B cell (primary cell): ENCODE measurements at regions not wholly inside any gene's neighbourhood (a gene's known extent, or its start where the extent isn't known, plus 50 kb on each side); places are given as distances from the start of the nearest gene placed in this dataset. TPM values are rescaled to one million over a fixed set of nuclear protein-coding genes. Genes with fewer than 3 reads are reported as not detected.

Experiments used
- ATAC-seq: fragments of 200-7000 bp; cut with Tn5 transposase; one replicate; pipeline ENCODE4 v1.10.0; 2021; ENCODE audit warnings: low read depth, mild to moderate bottlenecking, moderate number of reproducible peaks, moderate library complexity
- CTCF ChIA-PET: fragments of 350-600 bp; sonication (Branson Sonifier 250); formaldehyde crosslinking; loops from one replicate; lab custom pipeline; 2021; ENCODE audit warnings: antibody characterized with exemption, inconsistent platforms; lab: Charles Lee
- POLR2A ChIA-PET: fragments of 350-600 bp; sonication (Branson Sonifier 250); formaldehyde crosslinking; loops from one replicate; lab custom pipeline; 2021; ENCODE audit warnings: antibody characterized with exemption; lab: Charles Lee
- DNase-seq: peaks from one replicate; pipeline ENCODE4 v3.0.0; 2013
- H2AFZ ChIP-seq: 2 replicates; pipeline ENCODE4 v1.6.1; 2012; ENCODE audit warnings: mild to moderate bottlenecking, low read depth, low read length; ENCODE audit not compliant: insufficient read depth, poor library complexity, severe bottlenecking
- H3K27ac ChIP-seq, 2 donors: 1 replicate in 1 of 2; 2 replicates in 1 of 2; pipeline ENCODE4 v1.5.1; 2012 to 2013; ENCODE audit warnings: low read length in 2 of 2, mild to moderate bottlenecking in 2 of 2, moderate library complexity in 1 of 2
- H3K27me3 ChIP-seq, 4 experiments: fragments of 200-600 bp in 1 of 4; sonication (generic) in 1 of 4; replicated peaks in 1 of 4; 1 replicate in 2 of 4; 2 replicates in 2 of 4; pipeline versions ENCODE4 v1.6.1 to v1.7.0; 2013 to 2016; ENCODE audit warnings: low read length in 3 of 4, mild to moderate bottlenecking in 2 of 4, mixed read lengths in 1 of 4, moderate library complexity in 1 of 4; ENCODE audit not compliant: insufficient read depth in 4 of 4, control insufficient read depth in 3 of 4; ENCODE audit errors: control extremely low read depth in 1 of 4
- H3K36me3 ChIP-seq, 2 experiments: replicated peaks in 1 of 2; 1 replicate in 1 of 2; 2 replicates in 1 of 2; pipeline versions ENCODE4 v1.6.1 to v1.7.1; 2013; ENCODE audit warnings: low read length in 1 of 2; ENCODE audit not compliant: insufficient read depth in 2 of 2, control insufficient read depth in 1 of 2; ENCODE audit errors: control extremely low read depth in 1 of 2, extremely low read depth in 1 of 2
- H3K4me1 ChIP-seq, 2 donors: fragments of 200-600 bp in 1 of 2; sonication (generic) in 1 of 2; 1 replicate in 1 of 2; 2 replicates in 1 of 2; pipeline versions ENCODE4 v1.5.1 to v1.6.1; 2013 to 2017; ENCODE audit warnings: low read length in 2 of 2; ENCODE audit not compliant: control insufficient read depth in 2 of 2, insufficient read depth in 2 of 2
- H3K4me2 ChIP-seq: replicated peaks from 2 replicates; pipeline ENCODE3; 2012; ENCODE audit warnings: mild to moderate bottlenecking, low read depth, low read length; ENCODE audit not compliant: poor library complexity, severe bottlenecking
- H3K4me3 ChIP-seq, 5 experiments: fragments of 200-600 bp in 1 of 5; sonication (generic) in 1 of 5; 1 replicate in 3 of 5; 2 replicates in 2 of 5; pipeline versions ENCODE4 v1.5.1 to v1.7.0; 2011 to 2016; ENCODE audit warnings: low read length in 4 of 5, mild to moderate bottlenecking in 4 of 5, low read depth in 2 of 5, control low read depth in 1 of 5, moderate library complexity in 1 of 5; ENCODE audit not compliant: insufficient read depth in 1 of 5; ENCODE audit errors: control extremely low read depth in 1 of 5, extremely low read depth in 1 of 5
- H3K79me2 ChIP-seq: fragments of 200-600 bp; sonication (generic); one replicate; pipeline ENCODE4 v1.6.0; 2016; ENCODE audit warnings: low read length; ENCODE audit not compliant: control insufficient read depth, insufficient read depth
- H3K9ac ChIP-seq: fragments of 200-600 bp; sonication (generic); 2 replicates; pipeline ENCODE4 v1.6.1; 2017; ENCODE audit warnings: mild to moderate bottlenecking, low read length, moderate library complexity
- H3K9me3 ChIP-seq, 3 donors: one replicate each; pipeline versions ENCODE4 v1.6.1 to v1.7.1; 2013; ENCODE audit warnings: low read length in 2 of 3; ENCODE audit not compliant: control insufficient read depth in 2 of 3, insufficient read depth in 1 of 3; ENCODE audit errors: control extremely low read depth in 1 of 3
- H4K20me1 ChIP-seq: 2 replicates; pipeline ENCODE4 v1.6.0; 2012; ENCODE audit warnings: mild to moderate bottlenecking, low read length; ENCODE audit not compliant: insufficient read depth, control insufficient read depth, poor library complexity, severe bottlenecking
- H3K27ac Mint-ChIP-seq: one replicate; pipeline ENCODE4 v1.8.0; 2021; ENCODE audit warnings: mixed read lengths
- H3K27me3 Mint-ChIP-seq: one replicate; pipeline ENCODE4 v1.8.0; 2021; ENCODE audit warnings: mixed read lengths
- H3K4me1 Mint-ChIP-seq: one replicate; pipeline ENCODE4 v1.8.0; 2021; ENCODE audit warnings: mixed read lengths
- H3K4me3 Mint-ChIP-seq: one replicate; pipeline ENCODE4 v1.8.0; 2021; ENCODE audit warnings: mixed read lengths
- H3K9me3 Mint-ChIP-seq: one replicate; pipeline ENCODE4 v1.8.0; 2022; ENCODE audit warnings: mixed read lengths; ENCODE audit not compliant: insufficient read depth
- EZH2 ChIP-seq: IDR thresholded peaks from 2 replicates; pipeline ENCODE4 v1.6.1; 2012; ENCODE audit warnings: borderline replicate concordance, low read depth, mild to moderate bottlenecking, moderate library complexity, low read length; ENCODE audit not compliant: insufficient read depth, poor library complexity, severe bottlenecking
- WGBS: methylation state at CpG from one replicate; pipeline ENCODE4 v1.1.5; 2013; ENCODE audit warnings: missing lambda C conversion rate; ENCODE audit not compliant: insufficient coverage; 5-methylcytosine and 5-hydroxymethylcytosine counted together
- intact Hi-C: fragments of 100-400 bp; cut with micrococcal nuclease; formaldehyde crosslinking; loops from one replicate; pipeline ENCODE4 v1.10.0; 2022
- small RNA-seq: library from RNA; depleted of rRNA; stranded (forward); fragments of <200 nt; gene quantifications from one replicate; pipeline ENCODE3, GENCODE V24; 2012; ENCODE audit warnings: low replicate concordance, low read depth; ENCODE audit not compliant: insufficient read length
- TF ChIP-seq, protein P1 (sequence below): fragments of 200-600 bp; IDR thresholded peaks from one replicate; pipeline ENCODE4 v1.8.0; 2022; ENCODE audit warnings: antibody characterized with exemption, mild to moderate bottlenecking

- Histone ChIP-seq H3K27ac (no peak overlapping the region), H4K20me1 (no peaks in the 10 kb centered on the region), H3K79me2 (no peaks in the 10 kb centered on the region), H3K9ac (no peak overlapping the region), H3K4me1 (no peaks in the 10 kb centered on the region), H3K4me2 (no peak overlapping the region), H3K36me3 (no peaks in the 10 kb centered on the region), H2AFZ (no peak overlapping the region), H3K27me3 (peaks cover 0 to 5% (median 0%) of the 10 kb centered on the region in 4 experiments), H3K9me3 (peaks cover 0 to 25% (median 7%) of the 10 kb centered on the region in 3 donors), H3K4me3 (no peak overlapping the region)
- Mint-ChIP-seq H3K4me3 (no peak overlapping the region), H3K27me3 (peaks cover 12% of the 10 kb centered on the region), H3K9me3 (peaks cover 14% of the 10 kb centered on the region), H3K27ac (no peak overlapping the region), H3K4me1 (no peaks in the 10 kb centered on the region)
- intact Hi-C loops: no loop called here
- no peak for ATAC-seq
- no peak for DNase-seq
- ChIA-PET POLR2A (no interaction called here), CTCF (no interaction called here)
- WGBS: 100% methylated on average over 1 of the region's 1 CpG
- TF ChIP-seq EZH2: no peak
- TF ChIP-seq, protein P1, sequence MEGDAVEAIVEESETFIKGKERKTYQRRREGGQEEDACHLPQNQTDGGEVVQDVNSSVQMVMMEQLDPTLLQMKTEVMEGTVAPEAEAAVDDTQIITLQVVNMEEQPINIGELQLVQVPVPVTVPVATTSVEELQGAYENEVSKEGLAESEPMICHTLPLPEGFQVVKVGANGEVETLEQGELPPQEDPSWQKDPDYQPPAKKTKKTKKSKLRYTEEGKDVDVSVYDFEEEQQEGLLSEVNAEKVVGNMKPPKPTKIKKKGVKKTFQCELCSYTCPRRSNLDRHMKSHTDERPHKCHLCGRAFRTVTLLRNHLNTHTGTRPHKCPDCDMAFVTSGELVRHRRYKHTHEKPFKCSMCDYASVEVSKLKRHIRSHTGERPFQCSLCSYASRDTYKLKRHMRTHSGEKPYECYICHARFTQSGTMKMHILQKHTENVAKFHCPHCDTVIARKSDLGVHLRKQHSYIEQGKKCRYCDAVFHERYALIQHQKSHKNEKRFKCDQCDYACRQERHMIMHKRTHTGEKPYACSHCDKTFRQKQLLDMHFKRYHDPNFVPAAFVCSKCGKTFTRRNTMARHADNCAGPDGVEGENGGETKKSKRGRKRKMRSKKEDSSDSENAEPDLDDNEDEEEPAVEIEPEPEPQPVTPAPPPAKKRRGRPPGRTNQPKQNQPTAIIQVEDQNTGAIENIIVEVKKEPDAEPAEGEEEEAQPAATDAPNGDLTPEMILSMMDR: no peak
Measured at GRCh38 chr12:62205346-62205745, 54.9 kb upstream of the USP15 start.

- H3K27ac Mint-ChIP-seq: no peak overlapping the region
- POLR2A ChIA-PET: no interaction called here
- H3K4me2 ChIP-seq: no peak overlapping the region
Measured at GRCh38 chr12:62207248-62207647, 53.0 kb upstream of the USP15 start.

More at GRCh38 chr12:62207248-62207647, 53.0 kb upstream of the USP15 start:
- intact Hi-C loops: no loop called here
- Histone ChIP-seq H3K4me3 (no peak overlapping the region), H3K9ac (no peak overlapping the region), H3K27ac (no peak overlapping the region), H3K9me3 (peaks cover 0 to 23% (median 7%) of the 10 kb centered on the region in 3 donors), H3K4me1 (no peaks in the 10 kb centered on the region), H3K27me3 (peaks cover 0 to 5% (median 0%) of the 10 kb centered on the region in 4 experiments), H4K20me1 (no peaks in the 10 kb centered on the region), H2AFZ (no peak overlapping the region), H3K36me3 (no peaks in the 10 kb centered on the region), H3K79me2 (no peaks in the 10 kb centered on the region)
- 67% methylated on average over 1 of the region's 1 CpG for WGBS
- no peak for DNase-seq
- ATAC-seq: no peak
- H3K4me1 Mint-ChIP-seq: no peaks in the 10 kb centered on the region
- H3K9me3 Mint-ChIP-seq: peaks cover 6% of the 10 kb centered on the region
- peaks cover 20% of the 10 kb centered on the region for H3K27me3 Mint-ChIP-seq
- TF ChIP-seq EZH2: no peak
- TF ChIP-seq, protein P1: no peak
- no peak overlapping the region for H3K4me3 Mint-ChIP-seq
- CTCF ChIA-PET: interaction anchor here (1.0 kb wide), 1 partner anchor 16 kb away, joined by 3 read pairs; no protein-coding TSS in a partner anchor

Small RNAs in the stretch of these regions (small RNA-seq; reads per million reads assigned to genes)
- not detected for gene RF00019
- gene RF00413: not detected
